HG02571 (cell line): ENCODE measurements at regions not wholly inside any gene's neighbourhood (a gene's known extent, or its start where the extent isn't known, plus 50 kb on each side); places are given as distances from the start of the nearest gene placed in this dataset.

Source experiments
- ATAC-seq: cut with Tn5 transposase; IDR thresholded peaks from one replicate; pipeline ENCODE4 v1.9.1; 2021; ENCODE audit warnings: mild to moderate bottlenecking, moderate library complexity; ENCODE audit not compliant: unreplicated experiment

DNA sequence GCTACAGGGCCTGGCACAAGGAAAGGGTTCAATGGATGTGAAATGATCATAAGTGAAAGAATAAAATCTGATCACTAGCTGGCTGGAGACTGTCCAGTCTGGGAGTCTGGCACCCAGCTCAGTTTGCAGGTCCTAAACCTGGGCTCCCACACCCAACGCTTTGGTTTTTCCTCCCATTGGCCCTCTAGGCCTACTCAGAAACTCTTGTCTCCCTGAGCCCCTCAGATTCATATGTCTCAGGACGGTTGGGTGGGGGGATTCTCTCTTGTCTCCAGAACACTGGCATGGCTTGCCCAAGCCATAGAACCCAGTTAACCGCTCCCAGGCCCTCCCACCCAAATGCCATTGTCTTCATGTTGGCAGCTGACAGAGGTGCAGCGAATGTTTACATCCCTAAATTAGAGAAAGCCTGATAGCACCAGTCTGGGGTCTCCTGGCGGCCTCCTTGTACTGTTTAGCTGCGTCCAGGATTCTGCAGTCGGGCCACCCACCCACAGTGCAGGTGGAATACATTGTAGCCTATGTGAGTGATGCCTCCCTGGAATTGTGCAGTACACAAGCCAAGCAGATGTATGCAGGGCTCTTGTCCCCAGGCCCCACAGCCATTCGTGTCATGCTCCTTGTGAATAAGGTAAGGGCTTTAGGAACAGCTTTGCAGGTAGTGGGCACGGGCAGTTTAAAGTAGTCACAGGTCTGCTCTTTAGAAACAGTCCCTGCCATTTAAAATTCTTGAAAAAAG, 266.3 kb downstream of the XXYLT1 start:
- ATAC-seq = no peak

DNA sequence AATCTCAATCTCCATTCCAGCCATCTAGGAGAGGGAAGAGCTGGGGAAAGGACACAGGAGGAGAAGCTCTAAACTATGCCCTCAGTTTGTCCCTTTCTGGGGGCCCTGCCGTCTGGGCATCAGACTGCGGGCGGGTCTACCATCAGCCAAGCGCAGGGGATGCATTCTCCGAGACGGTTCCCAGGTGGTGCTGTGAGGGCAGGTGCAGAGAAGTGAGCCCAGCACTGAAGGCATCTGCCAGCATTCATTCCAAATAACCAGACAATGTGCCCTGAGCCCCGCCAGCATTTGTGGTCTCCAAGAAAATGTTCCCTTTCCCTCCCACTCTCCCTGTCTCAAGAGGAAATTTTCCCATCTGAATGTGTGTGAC, 265.7 kb downstream of the XXYLT1 start:
- ATAC-seq = no peak

DNA sequence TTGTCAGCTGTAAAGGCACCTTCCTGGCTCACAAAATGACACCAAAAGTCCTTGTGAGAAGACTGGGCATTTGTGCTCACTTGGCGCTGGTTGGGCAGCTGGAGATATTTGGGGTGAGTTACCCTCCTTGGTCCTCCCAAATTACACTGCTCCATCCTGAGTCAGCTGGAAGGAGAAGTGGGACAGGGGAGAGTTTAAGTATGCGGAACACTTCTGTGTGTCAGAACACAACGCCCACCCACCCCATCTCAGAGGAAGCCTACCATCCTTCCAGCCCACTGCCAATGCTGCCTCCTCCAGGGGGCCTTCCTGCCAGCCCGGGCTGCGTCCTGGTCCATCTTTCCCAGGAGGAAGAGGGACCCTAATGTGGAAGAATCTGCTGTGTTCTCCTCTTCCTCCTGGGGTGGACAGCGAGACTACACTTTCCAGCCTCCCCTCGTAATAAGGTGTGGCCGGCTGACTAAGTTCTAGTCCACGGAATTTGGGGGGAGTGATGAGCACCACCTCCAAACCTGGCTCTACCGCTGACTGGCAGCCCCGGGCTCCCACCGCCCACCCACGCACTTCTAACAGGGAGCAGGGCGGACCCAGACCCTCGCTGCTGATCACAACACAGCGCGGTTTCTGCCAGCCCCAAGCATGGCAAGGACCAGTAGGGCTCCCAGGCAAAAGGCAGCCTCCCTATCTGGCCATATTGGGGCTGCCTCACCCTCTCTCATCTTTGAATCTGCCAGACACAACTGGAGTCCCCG, 265.0 kb downstream of the XXYLT1 start:
- no peak for ATAC-seq

DNA sequence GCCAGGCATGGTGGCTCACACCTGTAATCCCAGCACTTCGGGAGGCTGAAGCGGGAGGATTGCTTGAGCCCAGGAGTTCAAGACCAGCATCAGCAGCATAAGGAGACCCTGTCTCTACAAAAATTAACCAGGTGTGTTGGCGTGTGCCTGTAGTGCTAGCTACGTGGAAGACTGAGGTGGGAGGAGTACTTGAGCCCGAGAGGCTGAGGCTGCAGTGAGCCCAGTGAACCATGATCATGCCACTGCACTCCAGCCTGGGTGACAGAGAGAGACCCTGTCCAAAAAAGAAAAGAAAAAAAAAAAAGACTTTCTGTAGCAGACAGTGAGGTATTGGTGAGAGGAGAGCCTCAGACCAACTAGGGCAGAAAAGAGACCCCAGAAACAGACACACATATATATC, 263.8 kb downstream of the XXYLT1 start:
- no peak for ATAC-seq

GRCh38 chr3:195007766-195008165, 263.2 kb downstream of the XXYLT1 start:
- no peak for ATAC-seq

DNA sequence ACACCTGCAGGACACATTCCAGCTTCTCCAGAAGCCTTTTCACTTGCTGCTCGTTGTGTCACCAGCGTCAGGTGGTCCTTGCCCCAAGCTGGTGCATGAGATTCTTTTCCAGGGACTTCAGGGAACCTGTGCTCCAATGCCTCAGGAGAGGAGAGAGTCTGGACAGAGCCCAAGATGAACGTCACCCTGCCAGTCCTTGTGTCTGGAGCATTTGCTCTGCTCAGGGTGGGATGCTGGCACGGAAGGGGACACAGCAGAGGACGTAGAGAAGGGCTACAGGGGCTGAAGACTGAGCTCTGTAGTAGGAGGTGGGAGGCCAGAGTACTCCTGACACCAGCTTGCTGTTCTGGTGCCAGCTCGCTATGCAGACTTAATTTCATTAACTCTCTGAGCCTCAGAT, 262.1 kb downstream of the XXYLT1 start:
- no peak for ATAC-seq

GRCh38 chr3:195009616-195010015, 261.3 kb downstream of the XXYLT1 start:
- no peak for ATAC-seq

DNA sequence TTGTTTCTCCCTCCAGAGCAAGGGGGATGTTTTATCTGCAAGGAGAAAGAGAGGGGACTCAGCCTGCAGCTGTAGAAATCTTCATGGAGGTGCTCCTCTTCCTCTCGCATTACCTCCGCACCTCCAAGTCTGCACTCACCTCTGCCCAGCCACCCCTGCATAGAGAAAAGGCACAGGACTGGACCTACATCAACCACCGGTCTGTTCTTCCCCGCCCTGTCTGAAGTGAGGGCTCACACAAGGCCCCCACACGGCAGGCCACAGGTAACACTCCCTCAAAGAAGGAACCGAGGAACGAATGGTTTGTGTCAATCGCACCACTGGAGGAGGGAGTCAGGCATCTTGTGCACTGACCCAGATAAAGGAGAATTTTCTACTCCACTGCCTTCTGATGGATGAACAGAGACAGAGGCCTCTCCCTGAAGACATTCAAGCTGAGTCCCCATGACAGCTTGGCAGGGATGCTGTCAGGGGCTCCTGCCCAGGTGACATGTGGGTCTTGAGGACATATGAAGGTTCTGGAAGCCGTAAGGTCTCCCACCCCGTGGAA, 260.3 kb downstream of the XXYLT1 start:
- no peak for ATAC-seq

DNA sequence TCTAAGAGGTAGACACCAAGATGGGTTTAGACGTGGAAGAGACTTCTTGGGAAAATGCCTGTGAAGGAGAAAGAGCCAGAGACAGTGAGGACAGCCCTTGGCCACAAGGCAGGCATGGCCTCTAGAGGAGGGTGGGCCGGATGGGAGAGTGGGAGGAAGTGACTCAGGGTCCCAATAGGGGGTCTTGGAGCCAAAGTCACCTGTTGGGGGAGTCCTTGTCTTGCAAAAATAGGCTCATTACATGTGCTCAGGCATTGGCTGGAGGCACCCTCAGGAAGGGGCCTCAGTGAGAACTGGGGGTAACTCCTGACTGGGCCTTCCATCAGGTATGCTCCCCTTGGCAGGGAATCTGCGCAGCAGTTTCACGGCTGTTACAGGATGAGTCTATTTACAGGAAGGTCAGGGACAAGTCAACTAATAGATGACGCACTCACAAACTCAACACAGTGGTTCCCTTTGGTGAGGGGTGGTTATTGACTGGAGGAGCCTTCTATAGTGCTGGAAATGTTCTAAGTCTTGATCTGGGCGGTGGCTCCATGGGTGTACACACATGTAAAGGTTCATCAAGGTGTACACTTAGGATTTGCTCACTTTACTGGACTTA, 259.6 kb downstream of the XXYLT1 start:
- ATAC-seq = no peak

GRCh38 chr3:195012100-195012499, 258.9 kb downstream of the XXYLT1 start:
- no peak for ATAC-seq

DNA sequence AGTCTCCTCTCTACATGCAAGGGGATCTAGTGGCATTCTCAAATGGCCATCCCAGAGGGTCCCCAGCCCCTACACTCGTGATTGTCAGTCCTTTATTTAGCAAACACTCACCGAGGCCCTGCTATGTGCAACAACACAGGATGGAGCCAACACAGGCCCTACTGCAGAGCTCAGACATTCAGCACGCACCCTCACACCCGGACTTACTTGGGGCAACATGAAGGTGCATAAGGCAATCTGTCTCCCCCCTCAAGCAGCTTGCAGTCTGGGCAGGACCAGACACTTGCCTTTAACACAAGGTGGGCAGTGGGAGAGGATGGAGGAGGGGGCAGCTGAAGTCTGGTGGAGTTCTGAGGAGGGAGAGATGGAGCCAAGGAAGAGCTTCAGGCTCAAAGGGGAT, 258.4 kb downstream of the XXYLT1 start:
- no peak for ATAC-seq

DNA sequence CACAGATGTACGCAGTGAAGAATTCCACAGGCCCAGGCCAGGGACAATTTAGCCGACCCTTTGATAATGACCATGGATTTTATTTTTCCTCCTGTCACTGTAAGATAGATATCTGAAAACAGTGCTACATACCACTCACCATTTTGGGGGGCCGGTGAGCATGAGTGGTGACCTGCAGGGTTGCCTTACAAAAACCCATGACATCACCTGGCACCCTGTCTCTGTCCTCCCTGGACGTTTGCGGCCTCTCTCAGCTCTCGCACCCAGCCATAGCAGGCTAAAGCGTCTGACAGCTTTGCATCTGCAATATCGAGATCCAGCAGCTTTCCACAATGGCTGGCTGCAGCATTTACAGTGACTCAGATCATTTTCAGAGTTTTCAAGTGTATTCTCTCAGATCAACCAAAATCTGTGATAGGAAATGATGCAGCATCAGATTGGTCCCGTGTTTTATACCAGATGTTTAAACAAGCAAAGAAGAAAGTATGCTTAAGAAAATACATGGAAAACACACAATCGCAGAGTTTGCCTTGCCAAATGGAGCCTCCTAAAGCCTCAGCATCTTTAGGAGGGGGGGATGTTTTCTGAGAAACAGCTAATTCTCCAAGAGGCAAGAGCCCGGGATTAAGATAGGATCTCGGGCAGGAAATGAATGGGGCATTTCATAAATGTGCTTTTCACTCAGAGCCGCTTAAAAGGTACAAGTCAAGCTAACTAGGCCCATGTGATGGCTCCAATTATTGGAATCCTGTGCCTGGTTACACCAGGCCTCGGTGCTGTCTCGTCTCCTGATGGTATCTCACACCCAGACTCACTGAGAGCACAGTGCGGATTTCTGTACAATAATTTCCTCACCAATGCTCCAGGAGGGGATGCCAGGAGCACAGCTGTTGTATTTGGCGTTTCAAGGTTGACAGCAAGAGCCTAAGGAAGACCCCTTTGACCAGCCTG, 257.3 kb downstream of the XXYLT1 start:
- no peak for ATAC-seq

GRCh38 chr3:195015021-195015420, 255.9 kb downstream of the XXYLT1 start:
- no peak for ATAC-seq

DNA sequence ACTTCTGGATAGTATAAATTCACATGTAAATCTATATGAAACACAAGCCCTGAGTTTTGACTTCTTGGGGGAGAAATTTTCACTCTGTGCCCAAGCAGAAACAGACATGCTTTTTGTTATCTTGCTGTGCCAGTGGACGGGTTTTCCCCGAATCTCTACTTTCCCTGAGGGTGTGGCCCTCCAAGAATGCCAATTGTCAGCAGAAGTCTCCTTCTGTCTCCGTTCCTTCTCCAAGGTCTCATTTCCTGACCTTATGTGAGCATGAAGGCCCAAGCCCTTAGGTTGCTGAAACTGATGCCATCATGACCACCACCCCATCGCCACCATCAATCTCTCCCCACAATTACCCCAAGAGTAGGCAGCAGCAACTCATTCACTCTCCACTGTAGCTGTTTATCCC, 253.8 kb downstream of the XXYLT1 start:
- ATAC-seq = no peak
